WTC11 (cell line): ENCODE measurements at regions not wholly inside any gene's neighbourhood (a gene's known extent, or its start where the extent isn't known, plus 50 kb on each side); places are given as distances from the start of the nearest gene placed in this dataset.

ENCODE experiments used
- ATAC-seq: fragments of 200-7000 bp; cut with Tn5 transposase; 2 replicates; pipeline ENCODE4 v1.10.0; 2021; ENCODE audit warnings: mild to moderate bottlenecking, moderate library complexity
- CTCF ChIA-PET: fragments of 300-600 bp; sonication (Branson Sonifier 250); formaldehyde crosslinking; loops from one replicate; lab custom pipeline; 2021; ENCODE audit warnings: antibody characterized with exemption; lab: Charles Lee
- POLR2A ChIA-PET: fragments of 350-600 bp; sonication (Branson Sonifier 250); formaldehyde crosslinking; loops from one replicate; lab custom pipeline; 2021; ENCODE audit warnings: antibody characterized with exemption; lab: Charles Lee
- DNase-seq: peaks from one replicate; pipeline ENCODE4 v3.0.0; 2021; ENCODE audit warnings: low spot score
- H3K27ac Mint-ChIP-seq: 2 replicates; pipeline ENCODE4 v1.8.0; 2021; ENCODE audit warnings: mixed read lengths
- H3K27me3 Mint-ChIP-seq: 2 replicates; pipeline ENCODE4 v1.8.0; 2021; ENCODE audit warnings: low read depth, mild to moderate bottlenecking, moderate library complexity, mixed read lengths
- H3K36me3 Mint-ChIP-seq: 2 replicates; pipeline ENCODE4 v1.8.0; 2021; ENCODE audit warnings: mixed read lengths
- H3K4me1 Mint-ChIP-seq: 2 replicates; pipeline ENCODE4 v1.8.0; 2022; ENCODE audit warnings: mixed read lengths
- H3K4me3 Mint-ChIP-seq: 2 replicates; pipeline ENCODE4 v1.8.0; 2021; ENCODE audit warnings: mild to moderate bottlenecking, moderate library complexity, mixed read lengths
- H3K9me3 Mint-ChIP-seq: 2 replicates; pipeline ENCODE4 v1.8.0; 2021; ENCODE audit warnings: mixed read lengths
- CDX4 ChIP-seq: fragments of 250-450 bp; sonication (Bioruptor Pico); IDR thresholded peaks from 2 replicates; pipeline ENCODE4 v1.9.0; 2021; ENCODE audit warnings: moderate library complexity, mild to moderate bottlenecking, inconsistent platforms, borderline replicate concordance
- CREB1 ChIP-seq: sonication (generic); formaldehyde crosslinking; IDR thresholded peaks from 2 replicates; pipeline ENCODE4 v1.8.0; 2023; ENCODE audit warnings: mild to moderate bottlenecking, missing genetic modification reagents
- CTCF ChIP-seq: fragments of 200-600 bp; IDR thresholded peaks from 2 replicates; pipeline ENCODE4 v1.8.0; 2022; ENCODE audit warnings: antibody characterized with exemption
- EMX1 ChIP-seq: fragments of 250-450 bp; sonication (Bioruptor Pico); IDR thresholded peaks from 2 replicates; pipeline ENCODE4 v1.8.0; 2021; ENCODE audit warnings: mild to moderate bottlenecking
- HMGXB4 ChIP-seq: sonication (generic); formaldehyde crosslinking; IDR thresholded peaks from 2 replicates; pipeline ENCODE4 v1.8.1; 2023; ENCODE audit warnings: mild to moderate bottlenecking, moderate library complexity, missing genetic modification reagents
- MXD4 ChIP-seq: fragments of 250-450 bp; sonication (Bioruptor Pico); IDR thresholded peaks from 2 replicates; pipeline ENCODE4 v1.8.0; 2021; ENCODE audit warnings: mild to moderate bottlenecking, moderate library complexity, borderline replicate concordance
- NR1H2 ChIP-seq: sonication (generic); formaldehyde crosslinking; IDR thresholded peaks from 2 replicates; pipeline ENCODE4 v1.9.0; 2021; ENCODE audit warnings: mild to moderate bottlenecking, moderate library complexity, missing genetic modification reagents
- SMAD4 ChIP-seq: sonication (generic); formaldehyde crosslinking; IDR thresholded peaks from 2 replicates; pipeline ENCODE4 v1.8.0; 2022; ENCODE audit warnings: mild to moderate bottlenecking, missing genetic modification reagents
- TP53 ChIP-seq: sonication (generic); formaldehyde crosslinking; IDR thresholded peaks from 2 replicates; pipeline ENCODE4 v1.8.1; 2023; ENCODE audit warnings: mild to moderate bottlenecking, missing genetic modification reagents
- ZMAT4 ChIP-seq: fragments of 250-450 bp; sonication (Bioruptor Pico); IDR thresholded peaks from 2 replicates; pipeline ENCODE4 v1.9.0; 2021; ENCODE audit warnings: mild to moderate bottlenecking
- ZNF281 ChIP-seq: sonication (generic); formaldehyde crosslinking; IDR thresholded peaks from 2 replicates; pipeline ENCODE4 v1.8.0; 2023; ENCODE audit warnings: mild to moderate bottlenecking, missing genetic modification reagents
- TF ChIP-seq, protein P1 (sequence below): sonication (generic); formaldehyde crosslinking; conservative IDR thresholded peaks from 2 replicates; pipeline ENCODE4 v1.8.1; 2022; ENCODE audit warnings: mild to moderate bottlenecking, missing genetic modification reagents
- TF ChIP-seq, protein P2 (sequence below): sonication (generic); formaldehyde crosslinking; IDR thresholded peaks from 2 replicates; pipeline ENCODE4 v1.8.1; 2022; ENCODE audit warnings: mild to moderate bottlenecking, missing genetic modification reagents, moderate library complexity, borderline replicate concordance
- TF ChIP-seq, protein P3 (sequence below): sonication (generic); formaldehyde crosslinking; IDR thresholded peaks from 2 replicates; pipeline ENCODE4 v1.8.0; 2022; ENCODE audit warnings: mild to moderate bottlenecking, missing genetic modification reagents
- TF ChIP-seq, protein P4 (sequence below): sonication (generic); formaldehyde crosslinking; IDR thresholded peaks from 2 replicates; pipeline ENCODE4 v1.8.0; 2023; ENCODE audit warnings: missing genetic modification reagents
- TF ChIP-seq, protein P5 (sequence below): sonication (generic); formaldehyde crosslinking; IDR thresholded peaks from 2 replicates; pipeline ENCODE4 v1.8.0; 2022; ENCODE audit warnings: mild to moderate bottlenecking, missing genetic modification reagents
- TF ChIP-seq, protein P6 (sequence below): fragments of 250-450 bp; sonication (Bioruptor Pico); IDR thresholded peaks from 2 replicates; pipeline ENCODE4 v1.9.0; 2021; ENCODE audit warnings: mild to moderate bottlenecking

DNA sequence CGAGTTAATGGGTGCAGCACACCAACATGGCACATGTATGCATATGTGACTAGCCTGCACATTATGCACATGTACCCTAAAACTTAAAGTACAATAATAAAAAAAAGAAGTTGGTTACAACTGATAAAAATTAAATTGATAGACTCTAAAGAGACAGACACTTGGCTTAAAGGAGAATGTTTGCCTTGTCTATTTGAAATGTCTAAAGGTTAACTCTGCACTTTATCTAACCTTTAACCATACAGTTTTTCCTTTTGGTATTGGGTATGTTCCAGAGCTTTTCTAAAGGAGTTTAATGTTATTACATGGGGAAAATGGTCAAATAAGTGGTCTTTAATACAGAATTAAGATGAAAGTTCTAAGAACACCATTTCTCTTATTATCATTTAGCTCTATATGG is 145.1 kb upstream of the HCCS start:
- no peak for TF ChIP-seq CREB1 (CRISPR knock-in tag)
- TF ChIP-seq, protein P1, sequence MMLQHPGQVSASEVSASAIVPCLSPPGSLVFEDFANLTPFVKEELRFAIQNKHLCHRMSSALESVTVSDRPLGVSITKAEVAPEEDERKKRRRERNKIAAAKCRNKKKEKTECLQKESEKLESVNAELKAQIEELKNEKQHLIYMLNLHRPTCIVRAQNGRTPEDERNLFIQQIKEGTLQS (CRISPR knock-in tag): no peak
- TF ChIP-seq ZMAT4 (CRISPR knock-in tag): no peak
- no peak for TF ChIP-seq TP53 (CRISPR knock-in tag)
- TF ChIP-seq, protein P2, sequence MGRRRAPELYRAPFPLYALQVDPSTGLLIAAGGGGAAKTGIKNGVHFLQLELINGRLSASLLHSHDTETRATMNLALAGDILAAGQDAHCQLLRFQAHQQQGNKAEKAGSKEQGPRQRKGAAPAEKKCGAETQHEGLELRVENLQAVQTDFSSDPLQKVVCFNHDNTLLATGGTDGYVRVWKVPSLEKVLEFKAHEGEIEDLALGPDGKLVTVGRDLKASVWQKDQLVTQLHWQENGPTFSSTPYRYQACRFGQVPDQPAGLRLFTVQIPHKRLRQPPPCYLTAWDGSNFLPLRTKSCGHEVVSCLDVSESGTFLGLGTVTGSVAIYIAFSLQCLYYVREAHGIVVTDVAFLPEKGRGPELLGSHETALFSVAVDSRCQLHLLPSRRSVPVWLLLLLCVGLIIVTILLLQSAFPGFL: no peak
- TF ChIP-seq CDX4 (CRISPR knock-in tag): no peak
- ChIA-PET CTCF (no interaction called here), POLR2A (no interaction called here)
- Mint-ChIP-seq H3K4me1 (no peaks in the 10 kb centered on the region), H3K27me3 (no peaks in the 10 kb centered on the region; the same call in 1 of the 2 replicates), H3K36me3 (no peaks in the 10 kb centered on the region), H3K9me3 (no peaks in the 10 kb centered on the region), H3K4me3 (no peak overlapping the region), H3K27ac (no peak overlapping the region)
- DNase-seq: no peak
- ATAC-seq: no peak

DNA sequence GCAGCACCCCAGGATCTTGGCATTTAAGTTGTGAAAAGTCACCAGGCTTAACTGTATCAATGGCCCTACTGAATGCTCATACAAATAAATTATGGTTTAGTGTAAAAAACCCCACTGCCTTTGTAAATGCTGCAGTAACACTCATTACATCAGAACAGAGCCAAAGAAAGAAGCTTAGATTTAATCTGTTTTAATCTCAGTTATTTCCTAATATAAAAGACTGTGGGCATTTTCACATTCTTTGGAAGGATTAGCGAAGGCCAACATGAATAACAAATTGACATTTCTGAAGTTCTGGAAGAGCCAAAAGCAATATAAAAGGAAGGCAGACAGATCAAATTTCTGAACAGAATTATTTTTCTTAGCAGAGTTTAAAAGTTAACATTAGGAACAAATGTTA is 140.0 kb upstream of the HCCS start:
- DNase-seq (no peak), ATAC-seq (no peak)
- H3K27me3 Mint-ChIP-seq: no peaks in the 10 kb centered on the region; the same call in 1 of the 2 replicates
- TF ChIP-seq SMAD4 (CRISPR knock-in tag) (no peak), NR1H2 (CRISPR knock-in tag) (no peak), ZNF281 (CRISPR knock-in tag) (no peak)
- TF ChIP-seq, protein P3, sequence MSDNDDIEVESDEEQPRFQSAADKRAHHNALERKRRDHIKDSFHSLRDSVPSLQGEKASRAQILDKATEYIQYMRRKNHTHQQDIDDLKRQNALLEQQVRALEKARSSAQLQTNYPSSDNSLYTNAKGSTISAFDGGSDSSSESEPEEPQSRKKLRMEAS (CRISPR knock-in tag): no peak
- POLR2A ChIA-PET: no interaction called here
- H3K4me1 Mint-ChIP-seq: no peaks in the 10 kb centered on the region
- H3K27ac Mint-ChIP-seq: no peak overlapping the region
- H3K4me3 Mint-ChIP-seq: no peak overlapping the region
- H3K36me3 Mint-ChIP-seq: no peaks in the 10 kb centered on the region
- CTCF ChIA-PET: interaction anchor here (0.6 kb wide), 1 partner anchor 244 kb away, joined by 5 read pairs; no protein-coding TSS in a partner anchor
- H3K9me3 Mint-ChIP-seq: no peaks in the 10 kb centered on the region

GRCh38 chrX:10971759-10972158 is 139.4 kb upstream of the HCCS start:
- CTCF ChIA-PET: no interaction called here
- DNase-seq: no peak
- Mint-ChIP-seq H3K4me1 (no peaks in the 10 kb centered on the region), H3K9me3 (no peaks in the 10 kb centered on the region), H3K27me3 (no peaks in the 10 kb centered on the region; the same call in 1 of the 2 replicates), H3K4me3 (no peak overlapping the region), H3K36me3 (no peaks in the 10 kb centered on the region), H3K27ac (no peak overlapping the region)
- no peak for ATAC-seq
- POLR2A ChIA-PET: no interaction called here
- TF ChIP-seq, protein P4, sequence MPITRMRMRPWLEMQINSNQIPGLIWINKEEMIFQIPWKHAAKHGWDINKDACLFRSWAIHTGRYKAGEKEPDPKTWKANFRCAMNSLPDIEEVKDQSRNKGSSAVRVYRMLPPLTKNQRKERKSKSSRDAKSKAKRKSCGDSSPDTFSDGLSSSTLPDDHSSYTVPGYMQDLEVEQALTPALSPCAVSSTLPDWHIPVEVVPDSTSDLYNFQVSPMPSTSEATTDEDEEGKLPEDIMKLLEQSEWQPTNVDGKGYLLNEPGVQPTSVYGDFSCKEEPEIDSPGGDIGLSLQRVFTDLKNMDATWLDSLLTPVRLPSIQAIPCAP: no peak
- TF ChIP-seq MXD4 (CRISPR knock-in tag) (no peak), CTCF (no peak), EMX1 (no peak), HMGXB4 (CRISPR knock-in tag) (no peak)
- TF ChIP-seq, protein P5, sequence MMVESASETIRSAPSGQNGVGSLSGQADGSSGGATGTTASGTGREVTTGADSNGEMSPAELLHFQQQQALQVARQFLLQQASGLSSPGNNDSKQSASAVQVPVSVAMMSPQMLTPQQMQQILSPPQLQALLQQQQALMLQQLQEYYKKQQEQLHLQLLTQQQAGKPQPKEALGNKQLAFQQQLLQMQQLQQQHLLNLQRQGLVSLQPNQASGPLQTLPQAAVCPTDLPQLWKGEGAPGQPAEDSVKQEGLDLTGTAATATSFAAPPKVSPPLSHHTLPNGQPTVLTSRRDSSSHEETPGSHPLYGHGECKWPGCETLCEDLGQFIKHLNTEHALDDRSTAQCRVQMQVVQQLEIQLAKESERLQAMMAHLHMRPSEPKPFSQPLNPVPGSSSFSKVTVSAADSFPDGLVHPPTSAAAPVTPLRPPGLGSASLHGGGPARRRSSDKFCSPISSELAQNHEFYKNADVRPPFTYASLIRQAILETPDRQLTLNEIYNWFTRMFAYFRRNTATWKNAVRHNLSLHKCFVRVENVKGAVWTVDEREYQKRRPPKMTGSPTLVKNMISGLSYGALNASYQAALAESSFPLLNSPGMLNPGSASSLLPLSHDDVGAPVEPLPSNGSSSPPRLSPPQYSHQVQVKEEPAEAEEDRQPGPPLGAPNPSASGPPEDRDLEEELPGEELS: no peak
- TF ChIP-seq, protein P6, sequence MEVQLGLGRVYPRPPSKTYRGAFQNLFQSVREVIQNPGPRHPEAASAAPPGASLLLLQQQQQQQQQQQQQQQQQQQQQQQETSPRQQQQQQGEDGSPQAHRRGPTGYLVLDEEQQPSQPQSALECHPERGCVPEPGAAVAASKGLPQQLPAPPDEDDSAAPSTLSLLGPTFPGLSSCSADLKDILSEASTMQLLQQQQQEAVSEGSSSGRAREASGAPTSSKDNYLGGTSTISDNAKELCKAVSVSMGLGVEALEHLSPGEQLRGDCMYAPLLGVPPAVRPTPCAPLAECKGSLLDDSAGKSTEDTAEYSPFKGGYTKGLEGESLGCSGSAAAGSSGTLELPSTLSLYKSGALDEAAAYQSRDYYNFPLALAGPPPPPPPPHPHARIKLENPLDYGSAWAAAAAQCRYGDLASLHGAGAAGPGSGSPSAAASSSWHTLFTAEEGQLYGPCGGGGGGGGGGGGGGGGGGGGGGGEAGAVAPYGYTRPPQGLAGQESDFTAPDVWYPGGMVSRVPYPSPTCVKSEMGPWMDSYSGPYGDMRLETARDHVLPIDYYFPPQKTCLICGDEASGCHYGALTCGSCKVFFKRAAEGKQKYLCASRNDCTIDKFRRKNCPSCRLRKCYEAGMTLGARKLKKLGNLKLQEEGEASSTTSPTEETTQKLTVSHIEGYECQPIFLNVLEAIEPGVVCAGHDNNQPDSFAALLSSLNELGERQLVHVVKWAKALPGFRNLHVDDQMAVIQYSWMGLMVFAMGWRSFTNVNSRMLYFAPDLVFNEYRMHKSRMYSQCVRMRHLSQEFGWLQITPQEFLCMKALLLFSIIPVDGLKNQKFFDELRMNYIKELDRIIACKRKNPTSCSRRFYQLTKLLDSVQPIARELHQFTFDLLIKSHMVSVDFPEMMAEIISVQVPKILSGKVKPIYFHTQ (CRISPR knock-in tag): no peak
